ENCODE measurements at regions not wholly inside any gene's neighbourhood (a gene's known extent, or its start where the extent isn't known, plus 50 kb on each side); places are given as distances from the start of the nearest gene placed in this dataset.

GRCh38 chr14:27164139-27164538 is 566.3 kb upstream of the NOVA1 start:
- H3K4me1 Mint-ChIP-seq = no peaks in the 10 kb centered on the region
- H3K27ac Mint-ChIP-seq = no peak overlapping the region
- no peak for TF ChIP-seq CTCF (IDR thresholded peaks at IDR 0.05)
- H3K36me3 Mint-ChIP-seq (ENCODE audit: low read depth) = no peaks in the 10 kb centered on the region
- peaks cover 19% of the 10 kb centered on the region for H3K9me3 Mint-ChIP-seq
- peaks cover 4% of the 10 kb centered on the region for H3K27me3 Mint-ChIP-seq (ENCODE audit: low read depth, poor library complexity)
- DNase-seq = no peak
- H3K4me3 Mint-ChIP-seq = no peak overlapping the region

DNA sequence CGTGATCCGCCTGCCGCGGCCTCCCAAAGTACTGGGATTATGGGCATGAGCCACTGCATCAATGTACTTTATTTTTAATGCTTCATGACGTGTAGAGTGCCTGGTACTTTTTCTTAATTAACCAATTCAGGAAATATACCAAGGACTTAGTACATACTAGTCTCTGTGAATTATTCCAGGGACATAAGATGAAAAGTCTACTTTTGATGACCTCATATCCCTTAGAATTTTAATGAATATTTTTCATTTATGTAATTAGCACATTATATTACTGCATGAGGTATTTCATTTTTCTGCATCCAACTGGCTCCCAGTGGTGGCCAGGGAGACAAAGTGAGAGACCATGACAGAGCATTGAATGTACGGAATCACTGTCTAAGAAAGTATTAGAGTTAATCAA is 577.7 kb upstream of the NOVA1 start:
- Mint-ChIP-seq H3K9me3 (peaks cover 8% of the 10 kb centered on the region), H3K4me1 (no peaks in the 10 kb centered on the region), H3K27ac (no peak overlapping the region), H3K36me3 (ENCODE audit: low read depth) (no peaks in the 10 kb centered on the region), H3K4me3 (no peak overlapping the region), H3K27me3 (ENCODE audit: low read depth, poor library complexity) (no peaks in the 10 kb centered on the region)
- no peak for TF ChIP-seq CTCF (IDR thresholded peaks at IDR 0.05)
- DNase-seq = no peak

DNA sequence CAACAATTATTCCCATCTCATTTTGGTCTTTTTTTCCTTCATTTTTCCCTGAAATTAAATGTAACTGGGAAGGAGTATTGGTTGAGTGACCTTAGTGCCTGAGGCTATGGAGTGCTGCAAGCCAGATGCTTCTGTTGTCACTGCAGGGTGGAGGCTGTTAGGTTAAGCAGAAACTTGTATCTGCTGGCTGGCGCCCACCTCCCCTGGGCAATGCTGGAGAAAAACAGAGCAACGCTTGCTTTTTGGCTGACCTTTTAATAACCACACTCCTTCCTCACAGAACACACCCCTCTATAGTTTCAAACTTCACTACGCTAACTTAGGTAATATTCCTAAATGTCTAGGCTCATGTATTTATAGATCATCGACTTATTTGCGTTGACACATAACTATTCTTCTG is 583.5 kb upstream of the NOVA1 start:
- Mint-ChIP-seq H3K36me3 (ENCODE audit: low read depth) (no peaks in the 10 kb centered on the region), H3K27me3 (ENCODE audit: low read depth, poor library complexity) (no peaks in the 10 kb centered on the region), H3K4me1 (no peaks in the 10 kb centered on the region), H3K4me3 (no peak overlapping the region), H3K27ac (no peak overlapping the region), H3K9me3 (no peaks in the 10 kb centered on the region)
- no peak for DNase-seq
- TF ChIP-seq CTCF (IDR thresholded peaks at IDR 0.05) = no peak

- no peak for DNase-seq
- Mint-ChIP-seq H3K4me1 (no peaks in the 10 kb centered on the region), H3K4me3 (no peak overlapping the region), H3K36me3 (ENCODE audit: low read depth) (no peaks in the 10 kb centered on the region), H3K9me3 (no peaks in the 10 kb centered on the region), H3K27ac (no peak overlapping the region), H3K27me3 (ENCODE audit: low read depth, poor library complexity) (no peaks in the 10 kb centered on the region)
- no peak for TF ChIP-seq CTCF (IDR thresholded peaks at IDR 0.05)
These were observed 586.6 kb upstream of the NOVA1 start for GRCh38 chr14:27184427-27184826.

- Mint-ChIP-seq H3K27ac (no peak overlapping the region), H3K4me3 (no peak overlapping the region), H3K9me3 (no peaks in the 10 kb centered on the region), H3K36me3 (ENCODE audit: low read depth) (no peaks in the 10 kb centered on the region), H3K27me3 (ENCODE audit: low read depth, poor library complexity) (peaks cover 6% of the 10 kb centered on the region), H3K4me1 (no peaks in the 10 kb centered on the region)
- no peak for DNase-seq
- no peak for TF ChIP-seq CTCF (IDR thresholded peaks at IDR 0.05)
These were observed 588.2 kb upstream of the NOVA1 start for GRCh38 chr14:27186048-27186447.

DNA sequence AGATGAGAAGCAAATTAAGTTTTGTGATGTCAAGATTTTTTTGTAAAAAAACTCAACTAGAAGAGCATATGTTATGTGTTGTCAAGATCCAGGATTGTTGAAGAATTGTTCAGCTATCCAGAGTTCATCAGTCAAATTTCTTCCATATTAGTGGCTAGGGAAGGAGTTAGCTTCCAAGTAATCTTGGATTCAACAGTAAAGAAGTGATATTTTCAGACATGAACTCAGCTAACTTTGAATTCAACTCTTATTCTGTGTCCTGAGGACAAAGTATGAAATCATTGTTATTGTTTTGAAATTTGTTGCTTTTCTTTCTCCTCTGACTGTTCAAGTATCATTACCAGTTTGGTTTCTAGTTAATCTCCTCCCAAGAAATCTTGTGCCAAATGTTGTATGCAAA is 589.3 kb upstream of the NOVA1 start:
- no peaks in the 10 kb centered on the region for H3K4me1 Mint-ChIP-seq
- TF ChIP-seq CTCF (IDR thresholded peaks at IDR 0.05) = no peak
- H3K27me3 Mint-ChIP-seq (ENCODE audit: low read depth, poor library complexity) = peaks cover 6% of the 10 kb centered on the region
- H3K4me3 Mint-ChIP-seq = no peak overlapping the region
- no peaks in the 10 kb centered on the region for H3K9me3 Mint-ChIP-seq
- H3K36me3 Mint-ChIP-seq (ENCODE audit: low read depth) = no peaks in the 10 kb centered on the region
- no peak for DNase-seq
- no peak overlapping the region for H3K27ac Mint-ChIP-seq

Measured in nephron progenitor cell (in vitro differentiated cells).